Activated CD4-positive, alpha-beta T cell treated with anti-CD3 and anti-CD28 coated beads, Interleukin-2, Interleukin-4, amounts not matched to agents 100 ng/mL and 50 ng/mL, durations not matched to agents 16 hours and 8 hours (primary cell): ENCODE measurements at regions not wholly inside any gene's neighbourhood (a gene's known extent, or its start where the extent isn't known, plus 50 kb on each side); places are given as distances from the start of the nearest gene placed in this dataset.

Experiments used
- DNase-seq: peaks from one replicate; pipeline ENCODE4 v3.0.0-alpha.2; 2020; ENCODE audit warnings: low spot score

- no peak for DNase-seq
Measured at GRCh38 chr1:99163671-99164070, 100.6 kb upstream of the PLPPR4 start.

GRCh38 chr1:99170516-99170915, 93.8 kb upstream of the PLPPR4 start:
- DNase-seq, result peak; percentile 30

- no peak for DNase-seq
Measured at GRCh38 chr1:99171184-99171813, 93.0 kb upstream of the PLPPR4 start.

GRCh38 chr1:99173282-99173681, 91.0 kb upstream of the PLPPR4 start:
- no peak for DNase-seq

GRCh38 chr1:99173900-99174299, 90.4 kb upstream of the PLPPR4 start:
- DNase-seq, result no peak

GRCh38 chr1:99176753-99177152, 87.5 kb upstream of the PLPPR4 start:
- no peak for DNase-seq

GRCh38 chr1:99177465-99177864, 86.8 kb upstream of the PLPPR4 start:
- DNase-seq, result no peak

- peak; percentile 77 for DNase-seq
Measured at GRCh38 chr1:99180343-99180808, 83.9 kb upstream of the PLPPR4 start.

GRCh38 chr1:99180915-99181314, 83.4 kb upstream of the PLPPR4 start:
- DNase-seq, result no peak

- DNase-seq, result no peak
Measured at GRCh38 chr1:99181892-99182291, 82.4 kb upstream of the PLPPR4 start.

- DNase-seq, result no peak
Measured at GRCh38 chr1:99185196-99185595, 79.1 kb upstream of the PLPPR4 start.

- DNase-seq, result no peak
Measured at GRCh38 chr1:99193431-99193830, 70.9 kb upstream of the PLPPR4 start.

GRCh38 chr1:99198393-99198792, 65.9 kb upstream of the PLPPR4 start:
- DNase-seq, result no peak

GRCh38 chr1:99207216-99207615, 57.1 kb upstream of the PLPPR4 start:
- no peak for DNase-seq
